Heart left ventricle (tissue), 13 donors: ENCODE measurements at regions not wholly inside any gene's neighbourhood (a gene's known extent, or its start where the extent isn't known, plus 50 kb on each side); places are given as distances from the start of the nearest gene placed in this dataset.

Experiments
- CTCF ChIP-seq, 12 donors: fragments of 200-600 bp; sonication (generic) in 4 of 12; IDR thresholded peaks; one replicate each; pipeline versions ENCODE4 v1.5.0 to v1.8.0; 2018 to 2022; ENCODE audit warnings: antibody characterized with exemption in 12 of 12, mild to moderate bottlenecking in 5 of 12
- POLR2A ChIP-seq, 2 donors: fragments of 450-650 bp; IDR thresholded peaks; one replicate each; pipeline ENCODE4 v1.6.1; 2017; ENCODE audit warnings: antibody characterized with exemption in 2 of 2, mild to moderate bottlenecking in 2 of 2, moderate library complexity in 2 of 2
- donor health status: ischemic (EF 13 %, LVEDD 7.1; RV severe dilation, severe dysfunction).
- donor health status: DM: no; HTN: yes; CAD: no.
- donor health status: DM: no; HTN: no; CAD: no.
- donor health status: ischemic (EF 25% LVEDD 6.9; RV normal size, moderate dysfunction).
- donor health status: ischemic (EF 25% LVEDD 5.7; RV mildly dilated, moderate dysfunction).
- donor health status: ischemic (EF 35%, LVEDD 5.7; RV mildly dilated, moderate dysfunction).
- donor health status: nonischemic (EF 11% LVEDD 7.7; RV severe dilation, severe dysfunction).
- donor health status: DM: yes; HTN: yes; CAD: no.
- donor health status: PGD.
- donor health status: ischemic (EF 29% LVEDD 5.4; RV normal size, mild dysfunction).
- donor health status: nonischemic (EF 23%, LVEDD 6.1; RV moderate dilation, normal function).

GRCh38 chr1:38169121-38169520 lies 122.5 kb upstream of the POU3F1 start:
- no peak for TF ChIP-seq CTCF (IDR thresholded peaks at IDR 0.05)
- TF ChIP-seq POLR2A (IDR thresholded peaks at IDR 0.05): no peak
